Astrocyte (in vitro differentiated cells and primary cell): ENCODE measurements at regions not wholly inside any gene's neighbourhood (a gene's known extent, or its start where the extent isn't known, plus 50 kb on each side); places are given as distances from the start of the nearest gene placed in this dataset.

Source experiments
- DNase-seq: peaks from one replicate; pipeline ENCODE4 v3.0.0-alpha.2; 2010; ENCODE audit warnings: low read depth
- FAIRE-seq: peaks from 2 replicates; lab custom pipeline; 2011; peaks lifted over from hg19 to GRCh38; lab: Jason Lieb, UNC
- H2AFZ ChIP-seq: 2 replicates; pipeline ENCODE4 v1.6.0; 2012; ENCODE audit warnings: low read depth, low read length, inconsistent platforms
- H3K27ac ChIP-seq: 2 replicates; pipeline ENCODE4 v1.5.1; 2011; ENCODE audit warnings: low read depth, low read length, inconsistent platforms
- H3K27me3 ChIP-seq: 2 replicates; pipeline ENCODE4 v1.6.0; 2011; ENCODE audit warnings: low read length, inconsistent platforms; ENCODE audit not compliant: insufficient read depth
- H3K36me3 ChIP-seq: 2 replicates; pipeline ENCODE4 v1.5.1; 2011; ENCODE audit warnings: low read length, inconsistent platforms; ENCODE audit not compliant: insufficient read depth
- H3K4me1 ChIP-seq: 2 replicates; pipeline ENCODE4 v1.5.1; 2011; ENCODE audit warnings: low read length, inconsistent platforms; ENCODE audit not compliant: insufficient read depth
- H3K4me2 ChIP-seq: 2 replicates; pipeline ENCODE4 v1.6.0; 2012; ENCODE audit warnings: low read length, inconsistent platforms
- H3K4me3 ChIP-seq: 2 replicates; pipeline ENCODE4 v1.5.1; 2011; ENCODE audit warnings: low read depth, mild to moderate bottlenecking, low read length, inconsistent platforms; ENCODE audit not compliant: insufficient read depth
- H3K79me2 ChIP-seq: 2 replicates; pipeline ENCODE4 v1.6.0; 2012; ENCODE audit warnings: mild to moderate bottlenecking, low read length, inconsistent platforms; ENCODE audit not compliant: insufficient read depth
- H3K9ac ChIP-seq: 2 replicates; pipeline ENCODE4 v1.6.0; 2012; ENCODE audit warnings: mild to moderate bottlenecking, low read length, inconsistent platforms
- H3K9me3 ChIP-seq: 2 replicates; pipeline ENCODE4 v1.5.1; 2012; ENCODE audit warnings: low read depth, mild to moderate bottlenecking, low read length, inconsistent platforms; ENCODE audit not compliant: insufficient read depth
- H4K20me1 ChIP-seq: 2 replicates; pipeline ENCODE4 v1.6.0; 2012; ENCODE audit warnings: low read length, inconsistent platforms; ENCODE audit not compliant: insufficient read depth
- H3K27ac Mint-ChIP-seq: one replicate; pipeline ENCODE4 v1.8.0; 2021; ENCODE audit warnings: mild to moderate bottlenecking, mixed read lengths; ENCODE audit not compliant: unreplicated experiment
- H3K27me3 Mint-ChIP-seq: one replicate; pipeline ENCODE4 v1.8.0; 2021; ENCODE audit warnings: low read depth, mixed read lengths; ENCODE audit not compliant: unreplicated experiment
- H3K36me3 Mint-ChIP-seq: one replicate; pipeline ENCODE4 v1.8.0; 2021; ENCODE audit warnings: low read depth, mixed read lengths; ENCODE audit not compliant: unreplicated experiment
- H3K4me1 Mint-ChIP-seq: one replicate; pipeline ENCODE4 v1.8.0; 2021; ENCODE audit warnings: low read depth, mixed read lengths; ENCODE audit not compliant: unreplicated experiment
- H3K4me3 Mint-ChIP-seq: one replicate; pipeline ENCODE4 v1.8.0; 2021; ENCODE audit warnings: mild to moderate bottlenecking, moderate library complexity, mixed read lengths; ENCODE audit not compliant: unreplicated experiment
- H3K9me3 Mint-ChIP-seq: one replicate; pipeline ENCODE4 v1.8.0; 2021; ENCODE audit warnings: mild to moderate bottlenecking, mixed read lengths; ENCODE audit not compliant: unreplicated experiment
- EZH2 ChIP-seq: IDR thresholded peaks from 2 replicates; pipeline ENCODE4 v1.6.1; 2012; ENCODE audit warnings: mild to moderate bottlenecking, low read length, inconsistent platforms; ENCODE audit not compliant: insufficient read depth
- TF ChIP-seq, protein P1 (sequence below): IDR thresholded peaks from 2 replicates; pipeline ENCODE4 v1.5.1; 2011; ENCODE audit warnings: low read depth, mild to moderate bottlenecking, inconsistent platforms, low read length, moderate library complexity; ENCODE audit not compliant: insufficient read depth

DNA sequence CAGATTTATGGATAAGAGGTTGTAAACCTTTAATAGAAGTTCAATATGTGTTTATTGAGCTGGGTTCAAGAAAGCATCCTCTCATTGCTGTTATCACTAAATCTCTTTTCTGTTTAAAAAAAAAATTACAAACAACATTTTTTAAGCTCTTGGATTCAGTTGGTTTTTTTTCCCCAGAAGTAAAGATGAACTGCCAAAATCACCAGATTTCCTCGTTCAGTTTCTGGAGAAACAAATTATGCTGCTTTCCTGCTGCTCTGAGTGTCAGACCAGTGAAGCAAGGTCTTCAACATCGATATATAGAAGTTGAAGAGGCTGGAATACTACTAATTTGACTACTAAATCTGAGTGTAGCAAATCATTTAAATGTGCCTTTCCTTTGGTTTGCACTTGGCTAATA is 352.1 kb upstream of the IRAK1BP1 start:
- H3K27ac ChIP-seq, result no peak overlapping the region
- no peak for TF ChIP-seq EZH2
- TF ChIP-seq, protein P1, sequence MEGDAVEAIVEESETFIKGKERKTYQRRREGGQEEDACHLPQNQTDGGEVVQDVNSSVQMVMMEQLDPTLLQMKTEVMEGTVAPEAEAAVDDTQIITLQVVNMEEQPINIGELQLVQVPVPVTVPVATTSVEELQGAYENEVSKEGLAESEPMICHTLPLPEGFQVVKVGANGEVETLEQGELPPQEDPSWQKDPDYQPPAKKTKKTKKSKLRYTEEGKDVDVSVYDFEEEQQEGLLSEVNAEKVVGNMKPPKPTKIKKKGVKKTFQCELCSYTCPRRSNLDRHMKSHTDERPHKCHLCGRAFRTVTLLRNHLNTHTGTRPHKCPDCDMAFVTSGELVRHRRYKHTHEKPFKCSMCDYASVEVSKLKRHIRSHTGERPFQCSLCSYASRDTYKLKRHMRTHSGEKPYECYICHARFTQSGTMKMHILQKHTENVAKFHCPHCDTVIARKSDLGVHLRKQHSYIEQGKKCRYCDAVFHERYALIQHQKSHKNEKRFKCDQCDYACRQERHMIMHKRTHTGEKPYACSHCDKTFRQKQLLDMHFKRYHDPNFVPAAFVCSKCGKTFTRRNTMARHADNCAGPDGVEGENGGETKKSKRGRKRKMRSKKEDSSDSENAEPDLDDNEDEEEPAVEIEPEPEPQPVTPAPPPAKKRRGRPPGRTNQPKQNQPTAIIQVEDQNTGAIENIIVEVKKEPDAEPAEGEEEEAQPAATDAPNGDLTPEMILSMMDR, result no peak
- no peak overlapping the region for H3K4me3 ChIP-seq
- no peak overlapping the region for H3K27ac Mint-ChIP-seq
- H3K4me3 Mint-ChIP-seq, result no peak overlapping the region
- no peaks in the 10 kb centered on the region for H3K4me1 Mint-ChIP-seq
- DNase-seq (no peak), FAIRE-seq (no peak)
- no peaks in the 10 kb centered on the region for H3K36me3 Mint-ChIP-seq
- H3K36me3 ChIP-seq, result no peaks in the 10 kb centered on the region
- no peaks in the 10 kb centered on the region for H3K4me1 ChIP-seq
- H3K9me3 Mint-ChIP-seq, result no peaks in the 10 kb centered on the region
- H3K9me3 ChIP-seq, result no peaks in the 10 kb centered on the region
- no peaks in the 10 kb centered on the region for H3K27me3 ChIP-seq
- no peaks in the 10 kb centered on the region for H3K79me2 ChIP-seq
- H2AFZ ChIP-seq, result no peak overlapping the region
- H3K9ac ChIP-seq, result no peak overlapping the region
- no peaks in the 10 kb centered on the region for H3K27me3 Mint-ChIP-seq
- H4K20me1 ChIP-seq, result no peaks in the 10 kb centered on the region
- H3K4me2 ChIP-seq, result no peak overlapping the region

DNA sequence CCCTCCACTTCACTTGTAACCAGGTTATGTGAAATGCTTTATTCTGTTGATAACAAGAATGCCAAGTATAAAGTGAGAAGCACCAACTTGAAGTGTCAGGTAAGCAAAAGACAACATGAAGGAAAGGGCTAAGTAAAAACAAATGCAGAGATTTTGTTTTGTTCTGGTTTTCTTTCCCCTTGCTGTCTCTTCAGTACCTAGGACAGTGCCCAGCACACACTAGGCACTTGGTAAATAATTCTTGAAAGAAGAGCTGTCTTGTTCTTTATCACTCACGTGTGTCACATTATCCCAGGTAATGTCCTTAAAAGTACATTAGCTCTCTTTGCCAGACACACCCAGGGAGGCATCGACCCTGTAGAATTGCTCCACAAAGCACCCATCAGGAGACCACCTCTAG is 350.0 kb upstream of the IRAK1BP1 start:
- Mint-ChIP-seq H3K27ac (no peak overlapping the region), H3K9me3 (no peaks in the 10 kb centered on the region), H3K4me3 (no peak overlapping the region), H3K27me3 (no peaks in the 10 kb centered on the region), H3K36me3 (no peaks in the 10 kb centered on the region), H3K4me1 (no peaks in the 10 kb centered on the region)
- no peaks in the 10 kb centered on the region for H3K4me1 ChIP-seq
- no peaks in the 10 kb centered on the region for H3K79me2 ChIP-seq
- H2AFZ ChIP-seq, result no peak overlapping the region
- TF ChIP-seq, protein P1, result no peak
- TF ChIP-seq EZH2, result no peak
- H3K4me2 ChIP-seq, result no peak overlapping the region
- no peaks in the 10 kb centered on the region for H3K36me3 ChIP-seq
- H3K27me3 ChIP-seq, result no peaks in the 10 kb centered on the region
- no peaks in the 10 kb centered on the region for H4K20me1 ChIP-seq
- DNase-seq, result no peak
- no peaks in the 10 kb centered on the region for H3K9me3 ChIP-seq
- no peak overlapping the region for H3K27ac ChIP-seq
- no peak for FAIRE-seq
- no peak overlapping the region for H3K9ac ChIP-seq
- H3K4me3 ChIP-seq, result no peak overlapping the region

DNA sequence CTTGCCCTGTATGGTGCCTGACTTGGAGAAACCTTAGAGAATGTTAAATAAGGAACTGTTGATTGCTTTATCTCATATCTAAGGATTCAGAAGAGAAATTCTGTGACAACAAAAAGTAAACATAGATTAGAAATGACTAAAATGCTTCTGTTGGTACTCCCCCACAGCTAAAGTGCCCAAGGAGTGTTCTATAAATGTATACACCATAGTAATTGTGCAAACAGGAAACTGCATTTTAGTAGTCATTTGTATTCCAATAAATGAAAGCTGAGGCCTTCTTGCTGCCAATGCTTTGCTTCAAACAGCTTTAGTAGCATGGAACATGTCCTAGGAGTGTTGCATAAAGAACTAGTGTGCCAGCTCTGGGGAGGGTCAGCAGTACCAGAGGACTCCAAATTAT is 343.7 kb upstream of the IRAK1BP1 start:
- Histone ChIP-seq H2AFZ (no peak overlapping the region), H3K4me1 (no peaks in the 10 kb centered on the region), H3K9me3 (no peaks in the 10 kb centered on the region), H3K79me2 (no peaks in the 10 kb centered on the region), H3K4me3 (no peak overlapping the region), H3K36me3 (no peaks in the 10 kb centered on the region), H4K20me1 (no peaks in the 10 kb centered on the region), H3K27ac (no peak overlapping the region), H3K27me3 (no peaks in the 10 kb centered on the region), H3K4me2 (no peak overlapping the region), H3K9ac (no peak overlapping the region)
- Mint-ChIP-seq H3K9me3 (no peaks in the 10 kb centered on the region), H3K27me3 (no peaks in the 10 kb centered on the region), H3K4me3 (no peak overlapping the region), H3K36me3 (no peaks in the 10 kb centered on the region), H3K4me1 (peaks cover 2% of the 10 kb centered on the region), H3K27ac (no peak overlapping the region)
- FAIRE-seq (no peak), DNase-seq (no peak)
- TF ChIP-seq, protein P1, result no peak
- TF ChIP-seq EZH2, result no peak
